Spleen (tissue), 11 donors: ENCODE measurements at regions not wholly inside any gene's neighbourhood (a gene's known extent, or its start where the extent isn't known, plus 50 kb on each side); places are given as distances from the start of the nearest gene placed in this dataset.
A peak's percentile ranks its signal among the peaks of the same experiment; 100 is the strongest.

Experiments
- DNase-seq: peaks from one replicate; pipeline ENCODE4 v3.0.0-alpha.2; 2020
- H3K27ac ChIP-seq, 8 donors: fragments of 200-600 bp; sonication (generic) in 7 of 8; 1 replicate in 4 of 8; 2 replicates in 4 of 8; pipeline versions ENCODE4 v1.5.0 to v1.8.0; 2016 to 2021; ENCODE audit warnings: inconsistent platforms in 4 of 8, mild to moderate bottlenecking in 4 of 8, moderate library complexity in 1 of 8
- H3K27me3 ChIP-seq, 7 donors: fragments of 200-600 bp; sonication (generic) in 6 of 7; replicated peaks in 1 of 7; 1 replicate in 4 of 7; 2 replicates in 3 of 7; pipeline versions ENCODE4 v1.5.0 to v1.8.0; 2016 to 2021; ENCODE audit warnings: inconsistent platforms in 3 of 7, mild to moderate bottlenecking in 1 of 7
- H3K36me3 ChIP-seq, 6 donors: fragments of 200-600 bp; sonication (generic) in 5 of 6; 1 replicate in 4 of 6; 2 replicates in 2 of 6; pipeline versions ENCODE4 v1.5.0 to v1.8.0; 2016 to 2021; ENCODE audit warnings: inconsistent platforms in 2 of 6
- H3K4me1 ChIP-seq, 6 donors: fragments of 200-600 bp; sonication (generic) in 5 of 6; 1 replicate in 3 of 6; 2 replicates in 3 of 6; pipeline versions ENCODE4 v1.5.0 to v1.8.0; 2016 to 2021; ENCODE audit warnings: inconsistent platforms in 3 of 6
- H3K4me3 ChIP-seq, 8 donors: fragments of 200-600 bp; sonication (generic) in 7 of 8; 1 replicate in 4 of 8; 2 replicates in 4 of 8; pipeline versions ENCODE4 v1.5.0 to v1.8.0; 2016 to 2021; ENCODE audit warnings: inconsistent platforms in 4 of 8, mild to moderate bottlenecking in 4 of 8, moderate library complexity in 2 of 8
- H3K9me3 ChIP-seq, 8 donors: fragments of 200-600 bp; sonication (generic) in 7 of 8; 1 replicate in 4 of 8; 2 replicates in 4 of 8; pipeline versions ENCODE4 v1.5.0 to v1.8.0; 2016 to 2021; ENCODE audit warnings: inconsistent platforms in 4 of 8
- POLR2A ChIP-seq, 3 donors: fragments of 450-650 bp; IDR thresholded peaks; one replicate each; pipeline ENCODE4 v1.5.1; 2017; ENCODE audit warnings: antibody characterized with exemption in 3 of 3, mild to moderate bottlenecking in 1 of 3
- POLR2AphosphoS5 ChIP-seq, 3 donors: sonication (generic); formaldehyde crosslinking; IDR thresholded peaks; one replicate each; pipeline ENCODE4 v1.5.1; 2017; ENCODE audit warnings: antibody characterized with exemption in 3 of 3
- WGBS, 5 donors: extraction: QIAGEN DNeasy Blood & Tissue Kit in 3 of 5; methylation state at CpG; one replicate each; pipeline versions ENCODE4 v1.1.5 to v1.1.7; 2013 to 2018; 5-methylcytosine and 5-hydroxymethylcytosine counted together
- intact Hi-C: fragments of 100-400 bp; cut with DNase I; formaldehyde crosslinking; loops from one replicate; pipeline ENCODE4 v1.15.0; 2023; ENCODE audit warnings: low total_unique reads
- TF ChIP-seq, protein P1 (sequence below), 11 experiments: fragments of 200-600 bp in 7 of 11; fragments of 450-650 bp in 4 of 11; sonication (generic) in 4 of 11; IDR thresholded peaks in 8 of 11; conservative IDR thresholded peaks in 3 of 11; 1 replicate in 7 of 11; 2 replicates in 4 of 11; pipeline versions ENCODE4 v1.4.0 to v1.8.0; 2016 to 2021; ENCODE audit warnings: antibody characterized with exemption in 11 of 11, inconsistent platforms in 4 of 11, mild to moderate bottlenecking in 1 of 11
- donor health status: healthy with polysubstance abuse.
- donor health status: DM: no; HTN: no; CAD: no; lungs with moderate emphysema.
- donor health status: DM: no; HTN: no; CAD: no.
- donor health status: Bipolar disorder and iron deficiency.
- donor health status: healthy.
- donor health status: DM: no; HTN: no; CAD: no.
- donor health status: DM: yes; HTN: yes; CAD: no.

GRCh38 chr2:230593765-230594164, 118.9 kb upstream of the CAB39 start:
- TF ChIP-seq POLR2A (IDR thresholded peaks at IDR 0.05) (no peak), POLR2AphosphoS5 (IDR thresholded peaks at IDR 0.05) (no peak)
- TF ChIP-seq, protein P1, sequence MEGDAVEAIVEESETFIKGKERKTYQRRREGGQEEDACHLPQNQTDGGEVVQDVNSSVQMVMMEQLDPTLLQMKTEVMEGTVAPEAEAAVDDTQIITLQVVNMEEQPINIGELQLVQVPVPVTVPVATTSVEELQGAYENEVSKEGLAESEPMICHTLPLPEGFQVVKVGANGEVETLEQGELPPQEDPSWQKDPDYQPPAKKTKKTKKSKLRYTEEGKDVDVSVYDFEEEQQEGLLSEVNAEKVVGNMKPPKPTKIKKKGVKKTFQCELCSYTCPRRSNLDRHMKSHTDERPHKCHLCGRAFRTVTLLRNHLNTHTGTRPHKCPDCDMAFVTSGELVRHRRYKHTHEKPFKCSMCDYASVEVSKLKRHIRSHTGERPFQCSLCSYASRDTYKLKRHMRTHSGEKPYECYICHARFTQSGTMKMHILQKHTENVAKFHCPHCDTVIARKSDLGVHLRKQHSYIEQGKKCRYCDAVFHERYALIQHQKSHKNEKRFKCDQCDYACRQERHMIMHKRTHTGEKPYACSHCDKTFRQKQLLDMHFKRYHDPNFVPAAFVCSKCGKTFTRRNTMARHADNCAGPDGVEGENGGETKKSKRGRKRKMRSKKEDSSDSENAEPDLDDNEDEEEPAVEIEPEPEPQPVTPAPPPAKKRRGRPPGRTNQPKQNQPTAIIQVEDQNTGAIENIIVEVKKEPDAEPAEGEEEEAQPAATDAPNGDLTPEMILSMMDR (IDR thresholded peaks at IDR 0.05 in 8 of 11, conservative IDR thresholded peaks at IDR 0.05 in 3 of 11), result no peak
- Histone ChIP-seq H3K9me3 (no peaks in the 10 kb centered on the region), H3K4me3 (no peak overlapping the region), H3K27ac (no peak overlapping the region), H3K36me3 (no peaks in the 10 kb centered on the region), H3K4me1 (peaks cover 3 to 58% (median 20%) of the 10 kb centered on the region in 6 donors), H3K27me3 (no peaks in the 10 kb centered on the region)
- intact Hi-C loops, result no loop called here
- WGBS, 5 donors, result 88 to 92% (median 89%) methylated on average over 5 to 9 of the region's 9 CpGs
- no peak for DNase-seq

- Histone ChIP-seq H3K4me1 (peaks cover 3 to 58% (median 20%) of the 10 kb centered on the region in 6 donors), H3K4me3 (no peak overlapping the region), H3K27me3 (no peaks in the 10 kb centered on the region), H3K27ac (no peak overlapping the region), H3K9me3 (no peaks in the 10 kb centered on the region), H3K36me3 (no peaks in the 10 kb centered on the region)
- no peak for TF ChIP-seq POLR2A (IDR thresholded peaks at IDR 0.05)
- WGBS, 5 donors, result 79 to 100% (median 91%) methylated on average over 2 to 3 of the region's 3 CpGs
- intact Hi-C loops, result no loop called here
- DNase-seq, result no peak
These were observed 118.3 kb upstream of the CAB39 start for GRCh38 chr2:230594286-230594840.

DNA sequence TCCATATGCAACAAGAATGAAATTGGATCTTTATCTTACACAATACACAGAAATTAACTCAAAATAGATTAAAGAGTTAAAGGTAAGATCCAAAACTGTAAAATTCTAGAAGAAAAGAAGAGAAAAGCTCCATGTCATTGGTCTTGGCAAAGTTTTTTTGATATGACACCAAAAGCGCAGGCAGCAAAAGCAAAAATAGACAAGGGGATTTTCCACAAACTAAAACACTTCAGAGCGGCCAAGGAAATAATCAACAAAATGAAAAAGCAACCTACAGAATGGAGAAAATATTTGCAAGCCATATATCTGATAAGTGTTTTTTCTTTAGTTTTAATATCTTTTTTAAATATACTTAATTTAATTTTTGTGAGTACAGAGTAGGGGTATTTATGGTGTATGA, 112.8 kb upstream of the CAB39 start:
- DNase-seq, result no peak
- TF ChIP-seq, protein P1 (IDR thresholded peaks at IDR 0.05 in 8 of 11, conservative IDR thresholded peaks at IDR 0.05 in 3 of 11), result no peak
- TF ChIP-seq POLR2A (IDR thresholded peaks at IDR 0.05), result no peak
- no peak for TF ChIP-seq POLR2AphosphoS5 (IDR thresholded peaks at IDR 0.05)
- Histone ChIP-seq H3K4me1 (peaks cover 0 to 62% (median 40%) of the 10 kb centered on the region in 6 donors), H3K36me3 (no peaks in the 10 kb centered on the region), H3K27ac (peak overlapping the region in 6 of 8 donors; percentile 67 to 86 (median 83)), H3K27me3 (no peaks in the 10 kb centered on the region), H3K9me3 (peaks cover 0 to 15% (median 1%) of the 10 kb centered on the region in 8 donors), H3K4me3 (no peak overlapping the region)
- 46 to 69% (median 61%) methylated on average over 2 of the region's 2 CpGs for WGBS, 5 donors
- intact Hi-C loops, result no loop called here

GRCh38 chr2:230600285-230600684, 112.4 kb upstream of the CAB39 start:
- Histone ChIP-seq H3K4me3 (no peak overlapping the region), H3K9me3 (peaks cover 0 to 20% (median 4%) of the 10 kb centered on the region in 8 donors), H3K27me3 (no peaks in the 10 kb centered on the region), H3K27ac (peak overlapping the region in 7 of 8 donors; percentile 38 to 86 (median 83)), H3K4me1 (peaks cover 0 to 59% (median 40%) of the 10 kb centered on the region in 6 donors), H3K36me3 (no peaks in the 10 kb centered on the region)
- 43 to 65% (median 53%) methylated on average over 5 of the region's 5 CpGs for WGBS, 5 donors
- intact Hi-C loops, result no loop called here
- no peak for TF ChIP-seq POLR2A (IDR thresholded peaks at IDR 0.05)
- TF ChIP-seq, protein P1 (IDR thresholded peaks at IDR 0.05 in 8 of 11, conservative IDR thresholded peaks at IDR 0.05 in 3 of 11), result no peak
- TF ChIP-seq POLR2AphosphoS5 (IDR thresholded peaks at IDR 0.05), result no peak
- DNase-seq, result no peak
